GM21825 (cell line): ENCODE measurements at regions not wholly inside any gene's neighbourhood (a gene's known extent, or its start where the extent isn't known, plus 50 kb on each side); places are given as distances from the start of the nearest gene placed in this dataset.
"Not testable (repeated sequence)": the region's sequence is repeated elsewhere in the genome, so short reads cannot be mapped to it uniquely, and the experiment has no call there.

Experiments used
- ATAC-seq: cut with Tn5 transposase; IDR thresholded peaks from one replicate; pipeline ENCODE4 v1.9.1; 2021; ENCODE audit warnings: mild to moderate bottlenecking, moderate library complexity; ENCODE audit not compliant: unreplicated experiment

DNA sequence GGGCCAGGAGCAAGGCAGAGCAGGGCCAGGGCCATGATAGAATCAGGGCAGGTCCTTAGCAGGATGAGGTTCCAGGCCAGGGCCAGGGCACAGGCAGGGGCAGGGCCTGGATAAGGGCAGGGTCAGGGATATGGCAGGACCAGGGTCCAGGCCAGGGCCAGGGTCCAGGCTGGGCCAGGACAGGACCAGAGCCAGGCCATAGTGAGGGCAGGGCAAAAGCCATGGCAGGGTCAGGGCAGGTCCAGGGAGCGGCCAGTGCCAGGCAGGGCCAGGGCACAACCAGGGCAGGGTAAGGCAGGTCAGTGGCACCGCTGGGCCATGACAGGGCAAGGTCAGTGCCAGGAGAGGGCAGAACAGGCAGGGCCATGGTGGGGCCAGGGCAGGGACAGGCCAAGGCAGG is 152.2 kb downstream of the LIPI start:
- no peak for ATAC-seq

DNA sequence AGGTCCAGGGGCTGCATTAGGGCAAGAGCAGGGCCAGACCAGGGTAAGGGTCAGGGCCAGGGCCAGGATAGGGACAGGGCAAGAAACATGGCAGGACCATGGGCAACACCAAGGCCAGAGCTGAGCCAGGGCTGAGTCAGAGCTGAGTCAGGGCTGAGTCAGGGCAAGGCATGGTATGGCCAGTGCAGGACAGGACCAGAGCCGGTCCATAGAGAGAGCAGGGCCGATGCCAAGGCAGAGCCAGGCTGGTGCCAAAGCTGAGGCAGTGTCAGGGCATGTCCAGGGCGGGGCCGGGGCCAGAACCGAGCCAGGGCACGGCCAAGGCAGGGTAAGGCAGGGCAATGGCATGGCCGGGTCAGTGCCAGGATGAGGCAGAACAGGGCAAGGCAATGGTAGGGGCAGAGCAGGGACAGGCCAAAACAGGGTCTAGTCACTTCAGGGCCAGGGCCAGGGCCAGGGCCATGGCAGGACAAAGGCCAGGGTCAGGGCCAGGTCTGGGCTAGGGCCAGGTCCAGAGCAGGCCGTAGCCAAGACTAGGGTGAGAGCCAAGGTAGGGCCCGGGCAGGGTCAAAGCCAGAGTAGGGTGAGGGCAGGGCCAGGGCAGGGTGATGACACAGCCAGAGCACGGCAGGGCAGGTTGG is 152.8 kb downstream of the LIPI start:
- not testable (repeated sequence) for ATAC-seq

- no peak for ATAC-seq
Observed at GRCh38 chr21:14057313-14057712, 153.4 kb downstream of the LIPI start.

DNA sequence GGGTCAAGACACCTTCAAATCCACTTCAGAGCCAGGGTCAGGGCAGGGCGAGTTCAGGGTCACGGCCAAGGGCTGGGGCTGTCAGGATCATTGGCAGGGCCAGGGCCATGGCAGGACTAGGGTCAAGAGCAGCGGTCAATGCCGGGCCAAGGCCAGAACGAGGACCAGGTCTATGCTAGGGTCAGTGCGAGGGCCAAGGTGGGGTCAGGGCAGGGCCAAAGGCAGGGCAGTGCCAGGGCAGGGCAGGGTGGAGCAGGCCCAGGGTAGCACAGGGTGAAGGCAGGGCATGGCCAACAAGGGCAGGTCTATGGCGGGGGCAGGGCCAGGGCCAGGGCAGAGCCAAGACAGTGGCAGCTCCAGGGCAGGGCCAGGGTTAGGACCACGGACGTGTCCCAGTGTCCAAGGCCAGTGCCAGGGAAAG is 154.0 kb downstream of the LIPI start:
- no peak for ATAC-seq

DNA sequence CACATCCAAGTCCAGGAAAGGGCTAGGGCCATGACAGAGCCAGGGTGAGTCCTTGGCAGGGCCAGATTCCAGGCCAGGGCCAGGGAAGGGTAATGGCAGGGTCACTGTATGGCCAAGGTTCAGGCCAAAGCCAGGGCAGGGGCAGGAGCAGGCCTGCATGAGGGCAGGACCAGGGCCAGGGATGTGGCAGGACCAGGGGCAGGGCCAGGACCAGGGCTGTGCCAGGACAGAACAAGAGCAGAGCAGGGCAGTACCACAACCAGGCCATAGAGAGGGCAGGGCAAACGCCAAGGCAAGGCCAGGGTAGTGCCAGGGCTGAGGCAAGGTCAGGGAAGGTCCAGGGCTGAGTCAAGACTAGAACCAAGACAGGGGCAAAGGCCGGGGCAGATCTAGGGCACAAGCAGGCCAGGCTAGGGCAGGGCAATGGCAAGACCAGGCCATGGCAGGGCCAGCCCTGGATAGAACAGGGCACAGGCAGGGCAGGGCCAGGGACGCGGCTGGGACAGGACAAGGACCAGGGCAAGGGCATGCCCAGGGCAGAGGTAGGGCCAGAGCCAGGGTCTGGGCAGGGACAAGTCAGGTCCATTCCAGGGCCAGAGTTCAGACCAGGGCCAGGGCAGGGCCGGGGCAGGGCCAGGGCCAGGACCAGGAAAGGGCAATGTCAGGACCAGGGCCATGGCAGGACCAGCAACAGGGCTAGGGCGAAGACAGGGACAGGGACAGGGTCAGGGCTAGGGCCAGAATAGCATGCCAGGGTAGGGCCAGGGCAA is 154.8 kb downstream of the LIPI start:
- not testable (repeated sequence) for ATAC-seq

- no peak for ATAC-seq
Observed at GRCh38 chr21:14054682-14055081, 156.1 kb downstream of the LIPI start.

DNA sequence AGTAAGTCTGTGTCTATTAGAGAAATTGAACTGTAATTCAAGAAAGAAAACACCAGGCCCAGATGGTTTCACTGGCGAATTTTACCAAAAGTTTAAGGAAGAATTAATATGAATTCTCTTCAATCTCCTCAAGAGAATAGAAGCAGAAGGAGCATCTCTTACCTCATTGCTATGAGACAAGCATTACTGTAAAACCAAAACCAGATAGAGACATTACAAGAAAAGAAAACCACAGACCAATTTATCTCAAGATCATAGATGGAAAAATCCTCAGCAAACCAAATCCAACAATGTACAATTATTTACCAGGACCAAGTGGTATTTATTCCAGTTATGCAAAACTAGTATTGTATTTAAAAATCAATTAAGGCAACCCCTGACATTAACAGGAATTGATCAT is 160.6 kb downstream of the LIPI start:
- ATAC-seq, result no peak

DNA sequence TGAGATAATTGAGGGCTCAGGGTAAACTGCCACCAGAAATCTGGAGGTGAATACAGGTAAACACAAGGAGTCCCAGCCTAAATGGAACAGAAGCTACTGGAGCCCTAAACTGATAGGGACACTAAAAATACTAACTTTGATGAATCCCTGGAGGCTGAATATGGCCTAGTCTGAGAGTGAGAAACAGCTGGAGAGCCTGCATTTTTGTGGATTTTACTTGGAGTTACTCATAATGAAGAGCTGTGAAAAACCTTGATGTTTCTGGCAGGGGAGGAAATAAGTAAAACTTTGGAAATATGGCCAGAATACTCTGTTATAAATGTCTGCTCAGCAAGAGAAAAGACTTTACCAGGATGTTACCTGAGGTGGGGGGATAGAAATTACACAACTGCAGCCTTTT is 164.4 kb downstream of the LIPI start:
- ATAC-seq, result no peak

DNA sequence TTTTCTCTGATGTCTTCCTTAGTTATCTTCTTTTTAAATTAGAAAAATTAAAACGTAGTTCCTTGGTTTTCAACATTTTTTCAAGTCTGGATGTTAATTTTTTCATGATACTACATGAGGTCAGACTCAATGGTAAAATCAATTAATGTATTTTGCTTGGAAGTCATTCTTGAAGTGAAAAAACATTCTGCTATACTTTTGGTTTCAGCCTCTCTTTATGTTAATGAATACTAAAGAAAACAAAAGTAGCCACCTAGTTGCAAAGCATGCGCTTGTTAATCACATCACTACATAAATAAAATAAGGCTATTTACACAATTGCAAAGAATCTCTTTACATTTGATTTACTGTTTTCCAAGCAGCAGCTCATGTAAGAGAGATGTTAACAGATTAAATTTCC is 170.4 kb downstream of the LIPI start:
- no peak for ATAC-seq

DNA sequence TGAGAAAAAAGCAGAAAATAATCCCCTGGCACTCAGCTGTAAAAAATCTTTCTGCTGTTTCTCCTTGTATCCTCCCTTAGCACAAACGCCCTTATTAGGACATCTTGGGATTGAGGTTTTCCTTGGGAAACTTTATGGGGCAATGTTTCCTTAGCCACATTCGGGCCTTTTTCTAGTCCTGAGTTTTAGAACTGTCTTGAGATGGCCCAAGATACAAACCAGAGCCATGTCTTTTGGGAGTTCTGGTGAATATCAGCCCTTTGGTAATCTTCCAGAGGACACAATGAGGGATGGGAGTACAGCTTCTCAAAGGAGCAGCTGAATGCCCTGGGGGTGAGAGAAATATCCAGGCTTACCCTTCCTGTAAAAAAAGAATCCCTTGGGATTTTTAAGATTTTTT is 182.1 kb downstream of the LIPI start:
- ATAC-seq, result not testable (repeated sequence)

DNA sequence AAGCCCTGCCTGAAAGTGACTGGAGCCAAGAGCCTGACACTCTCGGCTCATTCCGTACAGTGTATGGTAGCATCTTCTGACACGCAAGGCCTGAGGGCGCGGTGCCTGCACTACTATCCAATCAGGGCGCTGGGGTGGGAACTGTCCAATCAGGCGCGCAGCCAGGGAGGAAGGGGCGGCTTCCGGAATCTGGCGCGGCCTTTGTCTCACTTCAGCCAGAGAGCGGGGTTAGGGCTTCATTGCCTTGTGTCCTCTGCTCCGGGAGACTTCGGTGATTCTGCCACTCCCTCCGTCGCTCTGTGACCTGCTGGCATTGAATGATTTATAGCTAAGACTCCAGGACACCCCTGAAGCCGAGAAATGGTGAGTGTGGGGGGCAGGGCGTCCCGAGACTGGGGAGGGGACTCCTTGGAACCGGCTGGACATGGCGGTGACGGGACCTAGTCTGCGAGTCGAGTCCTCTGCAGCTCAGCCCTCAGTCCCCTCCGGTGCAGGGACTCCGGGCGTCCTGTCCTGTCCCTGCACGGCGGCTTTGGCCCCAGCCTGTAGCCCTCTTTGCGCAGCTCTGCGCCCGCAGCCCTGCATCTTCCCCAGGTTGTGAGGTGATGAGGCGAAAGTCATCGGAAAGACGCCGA is 183.4 kb downstream of the LIPI start:
- peak; percentile 100 for ATAC-seq

DNA sequence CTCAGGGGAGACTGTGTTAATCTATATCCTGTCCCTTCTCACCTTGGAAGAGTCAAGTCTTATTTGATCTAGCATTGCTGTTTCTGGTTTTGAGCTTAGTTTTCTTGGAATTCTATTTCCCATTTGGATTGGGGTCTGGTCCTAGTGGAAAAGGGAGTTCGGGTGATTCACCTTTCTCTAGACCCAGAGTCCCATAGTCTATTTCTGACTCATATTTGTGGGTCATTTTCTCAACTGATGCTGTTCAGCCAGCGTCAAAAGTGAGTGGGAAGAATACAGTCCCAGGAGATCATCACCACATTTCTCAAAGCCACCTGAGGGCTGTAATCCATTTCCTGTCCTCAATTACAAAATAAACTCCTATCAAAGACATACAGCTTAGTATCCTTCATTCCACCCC is 190.6 kb downstream of the LIPI start:
- ATAC-seq, result not testable (repeated sequence)

GRCh38 chr21:14015841-14016240 is 194.9 kb downstream of the LIPI start:
- ATAC-seq, result not testable (repeated sequence)

DNA sequence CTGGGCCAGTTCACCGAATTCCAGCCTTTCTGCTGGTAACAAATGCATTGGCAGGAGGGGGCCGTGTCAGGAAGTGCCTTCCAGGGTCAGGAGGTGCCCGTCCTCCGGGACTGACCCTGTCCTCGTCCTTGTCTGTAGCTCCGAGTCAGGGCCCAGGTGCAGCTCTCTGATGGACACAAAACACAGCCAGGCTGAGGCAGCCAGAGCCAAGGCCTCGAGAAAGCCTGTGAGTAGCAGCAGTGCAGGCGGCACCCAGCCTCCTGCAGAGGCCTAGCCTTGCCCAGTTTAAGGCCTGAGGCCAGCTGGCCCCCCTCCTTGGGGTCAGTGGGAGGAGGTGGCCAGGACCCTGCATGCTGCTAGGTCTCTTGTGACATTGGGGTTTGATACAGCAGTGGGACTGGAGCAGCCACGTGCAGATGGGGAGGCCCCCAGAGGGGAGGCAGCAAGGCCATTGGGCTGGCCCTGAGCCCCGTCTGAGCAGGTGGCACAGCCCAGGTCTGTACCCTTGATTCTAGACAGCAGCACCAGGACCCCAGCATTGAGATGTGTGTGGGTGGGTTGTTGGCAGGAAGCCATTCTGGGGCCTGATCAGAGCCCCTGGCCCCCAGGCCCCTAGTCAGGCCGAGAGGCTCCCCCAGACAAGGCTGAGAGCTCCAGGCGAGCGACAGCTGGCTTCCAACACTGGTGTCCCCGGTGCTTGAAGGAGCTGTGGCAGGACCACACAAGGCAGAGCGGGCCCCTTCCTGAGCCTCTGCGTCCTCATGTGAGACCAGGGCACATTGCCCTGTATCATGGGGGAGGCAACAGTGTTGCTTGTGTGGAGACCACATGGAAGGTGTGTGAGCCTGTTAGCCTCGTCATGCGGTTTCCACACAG is 196.9 kb downstream of the LIPI start:
- ATAC-seq, result not testable (repeated sequence)

DNA sequence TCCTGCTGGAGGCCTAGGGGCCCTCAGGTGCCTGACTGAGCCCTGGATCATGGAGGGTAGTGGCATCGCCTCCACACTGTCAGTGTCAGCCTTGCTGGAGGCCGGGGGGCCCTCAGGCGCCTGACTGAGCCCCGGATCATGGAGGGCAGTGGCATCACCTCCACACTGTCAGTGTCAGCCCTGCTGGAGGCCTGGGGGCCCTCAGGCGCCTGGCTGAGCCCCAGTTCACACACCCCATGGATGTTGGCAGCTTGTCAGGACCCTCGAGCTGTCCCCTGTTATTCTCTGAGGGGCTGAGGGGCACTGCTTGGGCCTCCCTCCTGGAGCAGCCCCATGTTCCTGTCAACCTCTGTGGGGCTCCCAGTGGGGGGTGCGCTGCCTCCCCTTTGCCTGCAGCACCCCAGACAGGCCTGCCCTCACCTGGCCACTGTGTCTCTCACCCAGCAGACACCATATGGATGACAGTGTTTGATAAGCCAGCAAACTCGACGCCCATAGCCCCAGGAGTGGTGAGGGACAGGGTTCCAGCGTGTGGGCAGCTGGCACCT is 197.6 kb downstream of the LIPI start:
- no peak for ATAC-seq

DNA sequence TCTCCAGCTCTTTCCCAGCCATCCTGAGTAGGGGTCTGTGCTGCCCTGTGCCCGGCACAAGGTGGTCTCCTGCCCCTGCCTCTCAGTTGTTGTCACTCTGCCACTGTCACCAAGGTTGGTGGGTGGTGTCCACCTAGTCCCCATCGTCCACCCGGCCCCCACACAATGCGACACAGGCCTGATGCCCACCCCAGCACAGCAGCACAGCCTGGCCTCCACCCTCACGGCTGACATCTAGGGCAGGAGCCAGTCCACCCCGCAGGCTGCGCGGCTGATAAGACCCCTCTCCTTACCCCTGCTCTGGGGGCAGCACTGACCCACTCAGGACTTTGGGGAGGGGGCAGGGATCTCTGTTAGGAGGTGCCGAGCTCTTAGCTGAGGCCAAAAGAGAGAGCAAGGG is 198.3 kb downstream of the LIPI start:
- no peak for ATAC-seq

DNA sequence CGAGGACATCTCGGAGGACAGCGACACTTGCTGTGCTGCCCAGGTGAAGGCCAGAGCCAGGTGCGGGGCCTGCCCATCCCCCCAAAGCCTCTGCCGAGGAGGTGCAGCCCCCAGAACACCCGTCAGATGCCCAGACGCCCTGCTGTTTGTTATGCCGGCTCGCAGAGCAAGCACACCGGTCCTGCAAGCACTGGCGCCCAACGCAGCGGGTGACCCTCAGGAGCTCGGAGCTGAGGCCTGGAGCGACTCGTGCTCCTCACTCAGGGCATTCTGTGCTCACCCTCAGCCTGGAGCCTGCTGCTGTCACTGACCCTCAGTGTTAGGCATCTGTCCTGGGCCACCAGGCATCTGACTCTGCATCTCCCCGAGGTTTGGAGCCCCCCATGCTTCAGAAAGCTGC is 199.0 kb downstream of the LIPI start:
- not testable (repeated sequence) for ATAC-seq

DNA sequence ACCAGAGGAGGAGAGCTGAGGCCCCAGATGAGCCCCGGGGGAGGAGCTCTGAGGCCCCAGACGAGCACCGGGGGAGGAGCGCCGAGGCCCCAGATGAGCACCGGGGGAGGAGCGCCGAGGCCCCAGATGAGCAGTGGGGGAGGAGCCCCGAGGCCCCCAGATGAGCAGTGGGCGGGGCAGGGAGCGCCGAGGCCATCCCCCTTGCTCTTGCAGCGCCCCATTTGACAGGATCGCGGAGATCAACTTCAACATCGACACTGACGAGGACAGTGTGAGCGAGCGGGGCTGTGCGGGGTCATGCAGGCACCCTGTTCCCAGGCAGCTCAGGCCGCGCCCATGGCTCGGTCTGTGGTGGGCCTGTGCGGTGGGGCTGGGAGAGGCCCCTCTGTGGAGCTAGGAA is 199.6 kb downstream of the LIPI start:
- not testable (repeated sequence) for ATAC-seq

- ATAC-seq, result no peak
Observed at GRCh38 chr21:14010729-14011128, 200.0 kb downstream of the LIPI start.

DNA sequence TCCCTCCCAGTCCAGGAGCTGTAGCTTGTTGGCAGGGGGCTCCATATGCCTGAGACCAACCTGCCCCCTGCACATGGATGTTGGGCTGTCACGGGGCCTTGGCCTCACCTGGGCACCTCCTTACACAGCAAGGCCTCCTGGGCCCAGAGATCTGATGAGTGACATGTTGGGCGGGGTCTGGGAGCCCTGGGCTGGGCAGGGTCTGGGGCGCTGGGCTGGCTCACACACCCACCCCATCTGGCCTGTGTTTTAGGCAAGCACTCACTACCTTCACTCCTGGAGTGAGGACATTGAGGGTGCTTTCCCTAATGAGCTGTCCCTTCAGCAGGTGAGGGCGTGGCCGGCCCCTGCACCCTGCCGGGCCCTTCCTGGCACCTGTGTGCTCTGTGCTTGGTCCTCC is 200.8 kb downstream of the LIPI start:
- ATAC-seq, result not testable (repeated sequence)
